ENCODE measurements at regions not wholly inside any gene's neighbourhood (a gene's known extent, or its start where the extent isn't known, plus 50 kb on each side); places are given as distances from the start of the nearest gene placed in this dataset.

GRCh38 chr3:64441861-64442260 lies 216.6 kb upstream of the PRICKLE2 start:
- FAIRE-seq (no peak), ATAC-seq (no peak), DNase-seq (ENCODE audit: low read depth in 1 of 2, low spot score in 1 of 2) (no peak)
- Histone ChIP-seq H3K4me3 (no peak overlapping the region), H3K4me2 (peak overlapping the region; percentile 16; the same call in 1 of the 3 replicates), H3K9me3 (no peaks in the 10 kb centered on the region), H3K27ac (peak overlapping the region in 1 of 2 experiments; percentile 68; a peak in 2 of 6 replicates), H3K4me1 (peaks cover 43% of the 10 kb centered on the region)
- 47% methylated on average over 6 of the region's 6 CpGs for WGBS (ENCODE audit: missing lambda C conversion rate)
- CTCF ChIA-PET = interaction anchor here (1.7 kb wide), 1 partner anchor 10 kb away, joined by 4 read pairs; no protein-coding TSS in a partner anchor
- TF ChIP-seq ZC3H11A (IDR thresholded peaks at IDR 0.05) (no peak), ESRRA (IDR thresholded peaks at IDR 0.05; ENCODE audit: borderline replicate concordance, low read length) (no peak), CBX2 (IDR thresholded peaks at IDR 0.05; ENCODE audit: borderline replicate concordance, low read depth) (no peak), RFX5 (IDR thresholded peaks at IDR 0.05) (no peak), MAX (IDR thresholded peaks at IDR 0.05) (no peak), NFE2L2 (conservative IDR thresholded peaks at IDR 0.05; ENCODE audit: low read length) (no peak), FOXS1 (CRISPR knock-in tag; IDR thresholded peaks at IDR 0.05) (no peak), RAD21 (conservative IDR thresholded peaks at IDR 0.05 in 1 of 2, IDR thresholded peaks at IDR 0.05 in 1 of 2) (no peak), TFCP2L1 (CRISPR knock-in tag; IDR thresholded peaks at IDR 0.05) (no peak), NR3C1 (IDR thresholded peaks at IDR 0.05) (no peak), CHD2 (IDR thresholded peaks at IDR 0.05; ENCODE audit: low read length, partially characterized antibody) (no peak), ZSCAN20 (CRISPR knock-in tag; IDR thresholded peaks at IDR 0.05) (no peak), RCOR1 (IDR thresholded peaks at IDR 0.05; ENCODE audit: low read depth, low read length) (no peak), NPAS2 (CRISPR knock-in tag; IDR thresholded peaks at IDR 0.05; ENCODE audit: borderline replicate concordance) (no peak), MYC (IDR thresholded peaks at IDR 0.05; ENCODE audit: borderline replicate concordance, low read length) (no peak)
- TF ChIP-seq, protein P1, sequence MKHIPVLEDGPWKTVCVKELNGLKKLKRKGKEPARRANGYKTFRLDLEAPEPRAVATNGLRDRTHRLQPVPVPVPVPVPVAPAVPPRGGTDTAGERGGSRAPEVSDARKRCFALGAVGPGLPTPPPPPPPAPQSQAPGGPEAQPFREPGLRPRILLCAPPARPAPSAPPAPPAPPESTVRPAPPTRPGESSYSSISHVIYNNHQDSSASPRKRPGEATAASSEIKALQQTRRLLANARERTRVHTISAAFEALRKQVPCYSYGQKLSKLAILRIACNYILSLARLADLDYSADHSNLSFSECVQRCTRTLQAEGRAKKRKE (CRISPR knock-in tag; IDR thresholded peaks at IDR 0.05; ENCODE audit: low read depth) = no peak
- TF ChIP-seq, protein P2, sequence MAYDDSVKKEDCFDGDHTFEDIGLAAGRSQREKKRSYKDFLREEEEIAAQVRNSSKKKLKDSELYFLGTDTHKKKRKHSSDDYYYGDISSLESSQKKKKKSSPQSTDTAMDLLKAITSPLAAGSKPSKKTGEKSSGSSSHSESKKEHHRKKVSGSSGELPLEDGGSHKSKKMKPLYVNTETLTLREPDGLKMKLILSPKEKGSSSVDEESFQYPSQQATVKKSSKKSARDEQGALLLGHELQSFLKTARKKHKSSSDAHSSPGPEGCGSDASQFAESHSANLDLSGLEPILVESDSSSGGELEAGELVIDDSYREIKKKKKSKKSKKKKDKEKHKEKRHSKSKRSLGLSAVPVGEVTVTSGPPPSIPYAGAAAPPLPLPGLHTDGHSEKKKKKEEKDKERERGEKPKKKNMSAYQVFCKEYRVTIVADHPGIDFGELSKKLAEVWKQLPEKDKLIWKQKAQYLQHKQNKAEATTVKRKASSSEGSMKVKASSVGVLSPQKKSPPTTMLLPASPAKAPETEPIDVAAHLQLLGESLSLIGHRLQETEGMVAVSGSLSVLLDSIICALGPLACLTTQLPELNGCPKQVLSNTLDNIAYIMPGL (CRISPR knock-in tag; IDR thresholded peaks at IDR 0.05; ENCODE audit: borderline replicate concordance) = no peak
- TF ChIP-seq, protein P3, sequence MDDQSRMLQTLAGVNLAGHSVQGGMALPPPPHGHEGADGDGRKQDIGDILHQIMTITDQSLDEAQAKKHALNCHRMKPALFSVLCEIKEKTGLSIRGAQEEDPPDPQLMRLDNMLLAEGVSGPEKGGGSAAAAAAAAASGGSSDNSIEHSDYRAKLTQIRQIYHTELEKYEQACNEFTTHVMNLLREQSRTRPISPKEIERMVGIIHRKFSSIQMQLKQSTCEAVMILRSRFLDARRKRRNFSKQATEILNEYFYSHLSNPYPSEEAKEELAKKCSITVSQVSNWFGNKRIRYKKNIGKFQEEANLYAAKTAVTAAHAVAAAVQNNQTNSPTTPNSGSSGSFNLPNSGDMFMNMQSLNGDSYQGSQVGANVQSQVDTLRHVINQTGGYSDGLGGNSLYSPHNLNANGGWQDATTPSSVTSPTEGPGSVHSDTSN (IDR thresholded peaks at IDR 0.05) = no peak
- POLR2A ChIA-PET = no interaction called here

GRCh38 chr3:64440498-64440897 lies 215.2 kb upstream of the PRICKLE2 start:
- CTCF ChIA-PET = no interaction called here
- TF ChIP-seq HOXA7 (CRISPR knock-in tag; IDR thresholded peaks at IDR 0.05) = no peak
- no peak for TF ChIP-seq SMC3 (IDR thresholded peaks at IDR 0.05)
- TF ChIP-seq EHMT2 (IDR thresholded peaks at IDR 0.05; ENCODE audit: low read depth) = no peak
- TF ChIP-seq NPAS2 (CRISPR knock-in tag; IDR thresholded peaks at IDR 0.05; ENCODE audit: borderline replicate concordance) = no peak
- no peak for TF ChIP-seq MAFK (IDR thresholded peaks at IDR 0.05; ENCODE audit: partially characterized antibody)
- no peak for TF ChIP-seq USF2 (IDR thresholded peaks at IDR 0.05)
- TF ChIP-seq, protein P1 (CRISPR knock-in tag; IDR thresholded peaks at IDR 0.05; ENCODE audit: low read depth) = no peak
- no peak for TF ChIP-seq REST (IDR thresholded peaks at IDR 0.05)
- TF ChIP-seq NFE2L2 (conservative IDR thresholded peaks at IDR 0.05; ENCODE audit: low read length) = no peak
- no peak for FAIRE-seq
- Histone ChIP-seq H3K4me2 (peak overlapping the region; percentile 57), H3K4me3 (no peak overlapping the region), H3K9me3 (no peaks in the 10 kb centered on the region), H3K4me1 (peaks cover 43% of the 10 kb centered on the region), H3K27ac (peak overlapping the region; percentile 12 to 68; a peak in 3 of 6 replicates)
- 39% methylated on average over 4 of the region's 4 CpGs for WGBS (ENCODE audit: missing lambda C conversion rate)
- DNase-seq (ENCODE audit: low read depth in 1 of 2, low spot score in 1 of 2) = peak in 1 of 2 experiments; percentile 40
- POLR2A ChIA-PET = no interaction called here
- peak in 1 of 2 experiments; percentile 52; a peak in 2 of 6 replicates for ATAC-seq
